ENCODE measurements at regions not wholly inside any gene's neighbourhood (a gene's known extent, or its start where the extent isn't known, plus 50 kb on each side); places are given as distances from the start of the nearest gene placed in this dataset.

DNA sequence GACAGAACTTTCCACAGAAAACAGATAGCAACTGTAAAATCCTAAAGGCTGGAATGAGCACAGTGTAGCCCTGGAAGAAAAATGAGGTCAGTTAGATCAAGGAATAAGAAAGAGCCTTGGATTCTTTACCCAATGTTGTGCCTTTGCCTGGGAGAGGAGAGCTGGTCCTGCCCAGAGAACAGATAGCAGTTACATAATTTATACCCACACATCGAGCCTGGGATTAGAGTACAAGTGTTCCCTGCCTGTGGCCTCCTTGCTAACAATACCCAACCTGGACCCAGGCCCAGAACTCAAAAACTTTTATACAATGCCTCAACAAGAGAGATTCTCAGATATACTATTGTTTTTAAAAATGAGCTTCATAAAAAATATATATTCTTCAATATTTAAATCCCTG lies 1998.4 kb downstream of the LRRC4C start:
- Histone ChIP-seq H4K5ac (ENCODE audit: insufficient read length, low read depth, low read length) (no peak overlapping the region), H3K27me3 (ENCODE audit: insufficient read depth, low read length) (no peaks in the 10 kb centered on the region), H3K27ac (ENCODE audit: insufficient read length, low read depth, low read length) (no peak overlapping the region), H2BK5ac (ENCODE audit: insufficient read length, low read length) (no peak overlapping the region), H4K8ac (replicated peaks; ENCODE audit: insufficient read length, low read depth, low read length) (no peak overlapping the region), H2BK15ac (ENCODE audit: low read depth, low read length) (no peak overlapping the region), H3K79me1 (ENCODE audit: insufficient read depth, low read depth, low read length, poor library complexity, severe bottlenecking) (no peaks in the 10 kb centered on the region), H3K9me3 (ENCODE audit: control insufficient read depth, low read depth, low read length) (no peaks in the 10 kb centered on the region), H3K4me1 (ENCODE audit: insufficient read depth, low read length) (no peaks in the 10 kb centered on the region), H3K4me2 (ENCODE audit: insufficient read depth, insufficient read length, low read length) (no peak overlapping the region), H2BK120ac (ENCODE audit: low read depth, low read length, poor library complexity, severe bottlenecking) (no peak overlapping the region), H3K23ac (ENCODE audit: insufficient read length, low read depth, low read length) (no peak overlapping the region), H3K56ac (ENCODE audit: insufficient read length, low read depth, low read length) (no peak overlapping the region), H3K14ac (ENCODE audit: insufficient read depth, low read length) (no peak overlapping the region), H3K9ac (ENCODE audit: extremely low read depth, insufficient read length, low read length) (no peak overlapping the region), H4K20me1 (ENCODE audit: control insufficient read depth, insufficient read depth, insufficient read length) (no peaks in the 10 kb centered on the region), H2AK5ac (ENCODE audit: insufficient read length, low read length) (no peak overlapping the region), H2BK12ac (ENCODE audit: insufficient read length, low read depth, low read length) (no peak overlapping the region), H3T11ph (ENCODE audit: low read length) (no peak overlapping the region), H3K79me2 (ENCODE audit: insufficient read depth, low read length) (no peaks in the 10 kb centered on the region), H3K23me2 (ENCODE audit: insufficient read length, low read depth, low read length, poor library complexity, severe bottlenecking) (no peaks in the 10 kb centered on the region), H3K18ac (ENCODE audit: insufficient read length, low read depth, low read length) (no peak overlapping the region), H4K91ac (ENCODE audit: insufficient read length, low read depth, low read length) (no peak overlapping the region), H3K4ac (ENCODE audit: low read depth, low read length) (no peak overlapping the region), H2AFZ (ENCODE audit: low read length) (no peak overlapping the region), H2BK20ac (ENCODE audit: low read depth, low read length, poor library complexity, severe bottlenecking) (no peak overlapping the region)
- no peaks in the 10 kb centered on the region for H3K4me1 Mint-ChIP-seq
- H3K4me3 Mint-ChIP-seq: no peak overlapping the region
- H3K36me3 Mint-ChIP-seq (ENCODE audit: insufficient read depth in 1 of 3, low read depth in 3 of 3): no peaks in the 10 kb centered on the region
- no peak for DNase-seq
- H3K9me3 Mint-ChIP-seq: no peaks in the 10 kb centered on the region
- H3K27me3 Mint-ChIP-seq (ENCODE audit: low read depth): no peaks in the 10 kb centered on the region
- WGBS (ENCODE audit: extremely low coverage, insufficient read length, low lambda C conversion rate): no CpG with 5 or more reads among the region's 1 CpG
- H3K27ac Mint-ChIP-seq: no peak overlapping the region
- TF ChIP-seq CTCF (conservative IDR thresholded peaks at IDR 0.05): no peak
